Trophoblast cell (in vitro differentiated cells and primary cell): ENCODE measurements at regions not wholly inside any gene's neighbourhood (a gene's known extent, or its start where the extent isn't known, plus 50 kb on each side); places are given as distances from the start of the nearest gene placed in this dataset.
"Not testable (repeated sequence)": the region's sequence is repeated elsewhere in the genome, so short reads cannot be mapped to it uniquely, and the experiment has no call there.

ENCODE experiments used
- DNase-seq, 2 donors: peaks; one replicate each; pipeline ENCODE4 v3.0.0-alpha.2; 2016
- H2AFZ ChIP-seq: 2 replicates; pipeline ENCODE4 v1.6.1; 2013; ENCODE audit warnings: low read length, moderate library complexity, mild to moderate bottlenecking; ENCODE audit not compliant: insufficient read depth, poor library complexity
- H2AK5ac ChIP-seq: 2 replicates; pipeline ENCODE4 v1.6.1; 2013; ENCODE audit warnings: mild to moderate bottlenecking, low read length
- H2BK120ac ChIP-seq: 2 replicates; pipeline ENCODE4 v1.6.1; 2013; ENCODE audit warnings: low read length, mild to moderate bottlenecking, moderate library complexity; ENCODE audit not compliant: insufficient read depth, poor library complexity
- H2BK12ac ChIP-seq: 2 replicates; pipeline ENCODE4 v1.6.1; 2013; ENCODE audit warnings: mild to moderate bottlenecking, low read length, moderate library complexity
- H2BK5ac ChIP-seq: 2 replicates; pipeline ENCODE4 v1.6.1; 2013; ENCODE audit warnings: low read length, low read depth, moderate library complexity, mild to moderate bottlenecking; ENCODE audit not compliant: poor library complexity
- H3K14ac ChIP-seq: 2 replicates; pipeline ENCODE4 v1.6.1; 2013; ENCODE audit warnings: mild to moderate bottlenecking, low read length
- H3K18ac ChIP-seq: 2 replicates; pipeline ENCODE4 v1.6.1; 2013; ENCODE audit warnings: mild to moderate bottlenecking, low read length
- H3K23ac ChIP-seq: 2 replicates; pipeline ENCODE4 v1.6.1; 2013; ENCODE audit warnings: low read length
- H3K27ac ChIP-seq: 2 replicates; pipeline ENCODE4 v1.5.1; 2013; ENCODE audit warnings: low read depth, mild to moderate bottlenecking, inconsistent platforms, low read length, moderate library complexity
- H3K27me3 ChIP-seq: 2 replicates; pipeline ENCODE4 v1.6.1; 2013; ENCODE audit warnings: inconsistent platforms, mild to moderate bottlenecking, low read length, moderate library complexity; ENCODE audit not compliant: insufficient read depth
- H3K36me3 ChIP-seq, 2 experiments: 1 replicate in 1 of 2; 2 replicates in 1 of 2; pipeline ENCODE4 v1.6.1; 2013; ENCODE audit warnings: low read length in 2 of 2, mild to moderate bottlenecking in 2 of 2, moderate library complexity in 1 of 2; ENCODE audit not compliant: insufficient read depth in 2 of 2, control insufficient read depth in 1 of 2
- H3K4ac ChIP-seq: 2 replicates; pipeline ENCODE4 v1.6.1; 2013; ENCODE audit warnings: low read depth, mild to moderate bottlenecking, low read length, moderate library complexity
- H3K4me1 ChIP-seq, 2 experiments: 1 replicate in 1 of 2; 2 replicates in 1 of 2; pipeline ENCODE4 v1.6.1; 2013; ENCODE audit warnings: low read length in 2 of 2, mild to moderate bottlenecking in 2 of 2, moderate library complexity in 1 of 2; ENCODE audit not compliant: insufficient read depth in 2 of 2, control insufficient read depth in 1 of 2
- H3K4me2 ChIP-seq: 2 replicates; pipeline ENCODE4 v1.6.1; 2013; ENCODE audit warnings: inconsistent platforms, mild to moderate bottlenecking, low read length, moderate library complexity
- H3K4me3 ChIP-seq: 2 replicates; pipeline ENCODE4 v1.5.1; 2013; ENCODE audit warnings: mild to moderate bottlenecking, low read depth, low read length, inconsistent platforms
- H3K79me1 ChIP-seq: one replicate; pipeline ENCODE4 v1.6.1; 2013; ENCODE audit warnings: low read length
- H3K79me2 ChIP-seq: 2 replicates; pipeline ENCODE4 v1.6.1; 2013; ENCODE audit warnings: low read length, mild to moderate bottlenecking; ENCODE audit not compliant: control insufficient read depth, insufficient read depth, poor library complexity
- H3K9ac ChIP-seq: 2 replicates; pipeline ENCODE4 v1.6.1; 2013; ENCODE audit warnings: mild to moderate bottlenecking, low read length
- H3K9me3 ChIP-seq: 2 replicates; pipeline ENCODE4 v1.6.1; 2013; ENCODE audit warnings: low read depth, mild to moderate bottlenecking, control low read depth, inconsistent platforms, low read length; ENCODE audit not compliant: insufficient read depth
- H4K12ac ChIP-seq: 2 replicates; pipeline ENCODE4 v1.6.1; 2013; ENCODE audit warnings: low read depth, mild to moderate bottlenecking, low read length, moderate library complexity
- H4K8ac ChIP-seq: 2 replicates; pipeline ENCODE4 v1.6.1; 2013; ENCODE audit warnings: low read depth, mild to moderate bottlenecking, low read length, moderate library complexity
- H4K91ac ChIP-seq: one replicate; pipeline ENCODE4 v1.6.1; 2013; ENCODE audit warnings: low read depth, mild to moderate bottlenecking, low read length, moderate library complexity
- WGBS: extraction: QIAGEN DNeasy Blood & Tissue Kit; methylation state at CpG from one replicate; pipeline ENCODE4 v1.1.7; 2013; ENCODE audit warnings: missing lambda C conversion rate; ENCODE audit not compliant: insufficient read length, insufficient coverage; ENCODE audit errors: extremely low coverage; 5-methylcytosine and 5-hydroxymethylcytosine counted together

DNA sequence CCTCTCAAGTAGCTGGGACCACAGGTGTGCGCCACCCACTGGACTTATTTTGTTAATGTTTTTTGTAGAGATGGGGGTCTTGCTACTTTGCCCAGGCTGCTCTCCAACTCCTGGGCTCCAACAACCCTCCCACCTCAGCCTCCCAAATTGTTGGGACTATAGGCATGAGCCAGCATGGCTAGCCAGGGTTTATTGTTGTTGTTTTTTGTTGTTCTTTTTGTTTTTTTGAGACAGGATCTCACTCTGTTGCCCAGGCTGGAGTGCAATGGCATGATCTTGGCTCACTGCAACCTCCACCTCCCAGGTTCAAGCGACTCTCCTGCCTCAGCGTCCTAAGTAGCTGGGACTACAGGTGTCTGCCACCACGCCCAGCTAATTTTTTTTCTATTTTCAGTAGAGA is 142.2 kb downstream of the CRLF3 start:
- not testable (repeated sequence) for H3K36me3 ChIP-seq, H2BK12ac ChIP-seq, H4K12ac ChIP-seq, H3K27me3 ChIP-seq, H2AFZ ChIP-seq, H3K79me2 ChIP-seq, H3K79me1 ChIP-seq, H2BK120ac ChIP-seq, H3K4me3 ChIP-seq, H3K4me2 ChIP-seq, H3K14ac ChIP-seq, H3K9me3 ChIP-seq, H3K27ac ChIP-seq, H3K23ac ChIP-seq, DNase-seq, H2BK5ac ChIP-seq, H2AK5ac ChIP-seq, H3K18ac ChIP-seq, H4K8ac ChIP-seq, H4K91ac ChIP-seq, H3K9ac ChIP-seq, H3K4ac ChIP-seq, H3K4me1 ChIP-seq
- WGBS = no CpG with 5 or more reads among the region's 4 CpGs

DNA sequence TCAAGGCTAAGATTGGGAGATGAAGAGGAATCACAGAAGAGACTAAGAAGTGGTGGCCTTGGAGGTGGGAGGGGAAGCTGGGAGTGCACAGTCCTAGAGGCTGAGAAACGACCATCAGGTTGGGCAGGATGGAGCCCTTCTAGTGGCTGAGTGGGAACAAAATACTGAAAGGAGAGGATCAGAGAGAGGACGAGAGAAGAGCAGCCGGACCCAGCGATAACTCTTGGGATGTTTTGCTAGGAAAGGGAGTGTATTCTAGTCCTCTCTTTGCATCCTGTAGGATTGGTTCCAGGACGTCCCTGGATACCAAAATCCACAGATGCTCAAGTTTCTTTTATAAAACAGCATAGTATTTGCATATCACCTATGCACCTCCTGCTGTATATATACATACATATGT is 143.8 kb downstream of the CRLF3 start:
- WGBS = no CpG with 5 or more reads among the region's 5 CpGs
- not testable (repeated sequence) for H3K9me3 ChIP-seq, H2AK5ac ChIP-seq, H3K36me3 ChIP-seq, H4K8ac ChIP-seq, H4K12ac ChIP-seq, H3K79me2 ChIP-seq, H3K27me3 ChIP-seq, H2BK120ac ChIP-seq, H2BK12ac ChIP-seq, H3K79me1 ChIP-seq, H3K14ac ChIP-seq, H3K4me1 ChIP-seq, H3K27ac ChIP-seq, H3K4ac ChIP-seq, H3K23ac ChIP-seq, H3K4me3 ChIP-seq, H2AFZ ChIP-seq, DNase-seq, H3K4me2 ChIP-seq, H3K18ac ChIP-seq, H4K91ac ChIP-seq, H3K9ac ChIP-seq, H2BK5ac ChIP-seq

DNA sequence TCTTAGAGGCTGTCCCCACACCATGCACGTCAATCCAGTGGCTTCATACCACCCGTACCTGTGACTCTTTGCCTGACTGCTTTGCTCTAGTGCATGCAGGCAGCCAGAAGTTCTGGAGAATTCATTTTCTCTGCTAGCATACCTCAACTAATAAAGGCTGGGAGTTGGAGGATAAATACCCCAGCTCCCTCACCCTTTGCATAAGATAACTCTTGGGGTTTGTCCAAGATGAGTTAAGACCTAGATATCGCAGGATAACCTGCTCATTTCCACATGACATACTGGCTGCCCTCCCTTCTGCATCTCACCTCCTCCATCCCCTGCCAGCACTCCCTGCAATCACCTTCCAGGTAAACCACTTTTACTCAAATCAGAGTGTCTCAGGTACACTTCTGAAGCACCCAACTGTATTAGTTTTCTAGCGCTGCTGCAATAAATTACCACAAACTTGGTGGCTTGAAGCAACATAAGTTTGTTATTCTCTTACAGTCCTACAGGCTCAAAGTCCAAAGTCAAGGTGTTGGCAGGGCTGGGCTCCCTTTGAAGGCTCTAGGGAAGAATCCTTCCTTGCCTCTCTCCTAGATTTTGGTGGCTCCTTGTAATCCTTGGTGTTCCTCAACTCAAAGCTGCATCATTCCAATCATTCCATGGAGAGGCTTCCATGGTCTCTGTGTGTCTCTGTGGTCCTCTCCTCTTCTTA is 146.8 kb downstream of the CRLF3 start:
- no peak overlapping the region for H3K9ac ChIP-seq
- no peaks in the 10 kb centered on the region for H3K27me3 ChIP-seq
- no peak for DNase-seq
- no peaks in the 10 kb centered on the region for H3K79me2 ChIP-seq
- H4K12ac ChIP-seq = no peak overlapping the region
- no peaks in the 10 kb centered on the region for H3K79me1 ChIP-seq
- no peak overlapping the region for H2BK12ac ChIP-seq
- no peak overlapping the region for H3K18ac ChIP-seq
- no peak overlapping the region for H4K8ac ChIP-seq
- no peak overlapping the region for H3K14ac ChIP-seq
- no peaks in the 10 kb centered on the region for H3K9me3 ChIP-seq
- H3K4me3 ChIP-seq = no peak overlapping the region
- no peak overlapping the region for H2BK120ac ChIP-seq
- no peaks in the 10 kb centered on the region for H3K36me3 ChIP-seq
- no peak overlapping the region for H3K23ac ChIP-seq
- no peak overlapping the region for H2AFZ ChIP-seq
- no peaks in the 10 kb centered on the region for H3K4me1 ChIP-seq
- H2BK5ac ChIP-seq = no peak overlapping the region
- no CpG with 5 or more reads among the region's 4 CpGs for WGBS
- no peak overlapping the region for H2AK5ac ChIP-seq
- no peak overlapping the region for H3K4me2 ChIP-seq
- no peak overlapping the region for H4K91ac ChIP-seq
- H3K27ac ChIP-seq = no peak overlapping the region
- no peak overlapping the region for H3K4ac ChIP-seq

DNA sequence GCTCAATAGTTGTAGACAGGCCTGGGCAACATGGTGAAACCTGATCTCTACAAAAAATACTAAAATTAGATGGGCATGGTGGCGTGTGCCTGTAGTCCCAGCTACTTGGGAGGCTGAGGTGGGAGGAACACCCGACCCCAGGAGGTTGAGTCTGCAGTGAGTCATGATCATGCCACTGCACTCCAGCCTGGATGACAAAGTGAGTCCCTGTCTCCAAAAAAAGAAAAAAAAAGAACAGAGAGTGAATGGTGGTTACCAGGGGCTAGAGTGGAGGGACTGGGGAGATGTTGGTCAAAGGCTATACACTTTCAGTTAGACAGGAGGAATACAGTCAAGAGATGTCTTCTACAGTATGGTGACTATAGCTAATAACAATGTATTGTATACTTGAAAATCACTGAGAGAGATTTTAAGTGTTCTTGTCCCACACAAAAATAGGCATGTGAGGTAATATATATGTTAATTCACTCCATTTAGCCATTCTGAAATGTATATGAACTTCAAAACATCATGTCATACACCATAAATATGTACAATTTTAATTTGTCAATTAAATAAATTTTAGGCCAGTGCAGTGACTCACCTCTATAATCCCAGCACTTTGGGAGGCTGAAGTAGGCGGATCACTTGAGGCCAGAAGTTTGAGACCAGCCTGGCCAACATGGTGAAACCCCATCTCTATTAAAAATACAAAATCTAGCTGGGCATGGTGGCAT is 148.6 kb downstream of the CRLF3 start:
- H3K4me2 ChIP-seq, H4K8ac ChIP-seq, H2BK12ac ChIP-seq, H3K4me1 ChIP-seq, H3K27ac ChIP-seq, H3K9ac ChIP-seq, H3K27me3 ChIP-seq, H3K14ac ChIP-seq, H3K79me2 ChIP-seq, H4K91ac ChIP-seq, H3K23ac ChIP-seq, H2AK5ac ChIP-seq, H3K36me3 ChIP-seq, H2BK5ac ChIP-seq, H2BK120ac ChIP-seq, H3K9me3 ChIP-seq, DNase-seq, H3K79me1 ChIP-seq, H3K4ac ChIP-seq, H3K18ac ChIP-seq, H3K4me3 ChIP-seq, H4K12ac ChIP-seq, H2AFZ ChIP-seq: not testable (repeated sequence)
- WGBS = no CpG with 5 or more reads among the region's 3 CpGs
